ENCODE measurements at regions not wholly inside any gene's neighbourhood (a gene's known extent, or its start where the extent isn't known, plus 50 kb on each side); places are given as distances from the start of the nearest gene placed in this dataset.

DNA sequence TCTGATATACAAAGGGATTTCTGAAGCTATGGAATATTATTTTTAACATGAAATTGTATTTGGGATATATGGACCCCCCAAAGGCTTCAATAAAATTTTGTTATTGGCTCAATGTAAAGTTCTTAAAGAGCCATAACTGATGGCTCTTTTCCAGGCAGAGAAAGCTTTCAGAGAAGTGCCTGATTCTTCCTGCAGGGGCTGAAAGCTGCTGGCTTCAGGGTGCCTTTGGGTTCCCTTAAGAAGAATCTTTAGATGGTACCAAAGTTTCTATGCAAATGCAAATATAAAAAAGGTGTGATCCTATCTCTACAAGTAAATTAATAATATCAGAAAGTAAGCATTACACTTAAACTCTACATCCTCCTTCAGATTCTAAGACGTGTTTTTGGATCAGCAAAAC, 72.6 kb downstream of the NR2F2 start:
- H4K20me1 ChIP-seq (ENCODE audit: insufficient read depth, low read length) = no peaks in the 10 kb centered on the region
- H2AFZ ChIP-seq (replicated peaks; ENCODE audit: low read length, poor library complexity) = no peak overlapping the region
- H2BK120ac ChIP-seq (ENCODE audit: low read depth, low read length) = no peak overlapping the region
- H4K91ac ChIP-seq (ENCODE audit: insufficient read depth, low read depth, low read length) = no peak overlapping the region
- CTCF ChIA-PET = no interaction called here
- H2BK15ac ChIP-seq (ENCODE audit: low read depth, low read length) = no peak overlapping the region
- no peaks in the 10 kb centered on the region for H3K9me3 ChIP-seq (ENCODE audit: control insufficient read depth, insufficient read depth, low read length)
- in situ Hi-C loops (cut with MboI; ENCODE audit: low sequenced_read_pairs) (no loop called here), intact Hi-C loops (cut with micrococcal nuclease) (no loop called here), dilution Hi-C loops (cut with HindIII; ENCODE audit: low sequenced_read_pairs, unreplicated experiment) (no loop called here)
- H3K18ac ChIP-seq (ENCODE audit: low read depth, low read length) = no peak overlapping the region
- DNase-seq (no peak), ATAC-seq (ENCODE audit: low read depth) (no peak)
- BruUV-seq (replicated peaks) = no TSS peak
- H2AK9ac ChIP-seq (replicated peaks; ENCODE audit: low read depth, low read length, poor library complexity) = no peak overlapping the region
- no peak overlapping the region for H3K27ac ChIP-seq (ENCODE audit: insufficient read depth, low read length)
- H3K56ac ChIP-seq (ENCODE audit: extremely low read depth, insufficient read depth, low read length) = no peak overlapping the region
- no peak overlapping the region for H3K14ac ChIP-seq (replicated peaks; ENCODE audit: low read depth, low read length)
- no peak overlapping the region for H3K4me2 ChIP-seq (ENCODE audit: low read depth, low read length)
- no peak overlapping the region for H4K5ac ChIP-seq (ENCODE audit: low read depth, low read length)
- WGBS, 2 experiments (ENCODE audit: extremely low coverage in 2 of 2, insufficient read length in 1 of 2) = no CpG with 5 or more reads among the region's 1 CpG
- no peaks in the 10 kb centered on the region for H3K9me1 ChIP-seq (ENCODE audit: insufficient read depth, low read length)
- H3K4me1 ChIP-seq (ENCODE audit: control insufficient read depth, insufficient read depth, low read length) = no peaks in the 10 kb centered on the region
- H3K79me1 ChIP-seq (ENCODE audit: low read depth in 1 of 2, low read length in 2 of 2) = no peaks in the 10 kb centered on the region
- H2BK5ac ChIP-seq (ENCODE audit: low read depth, low read length, poor library complexity, severe bottlenecking) = no peak overlapping the region
- TF ChIP-seq, protein P1, sequence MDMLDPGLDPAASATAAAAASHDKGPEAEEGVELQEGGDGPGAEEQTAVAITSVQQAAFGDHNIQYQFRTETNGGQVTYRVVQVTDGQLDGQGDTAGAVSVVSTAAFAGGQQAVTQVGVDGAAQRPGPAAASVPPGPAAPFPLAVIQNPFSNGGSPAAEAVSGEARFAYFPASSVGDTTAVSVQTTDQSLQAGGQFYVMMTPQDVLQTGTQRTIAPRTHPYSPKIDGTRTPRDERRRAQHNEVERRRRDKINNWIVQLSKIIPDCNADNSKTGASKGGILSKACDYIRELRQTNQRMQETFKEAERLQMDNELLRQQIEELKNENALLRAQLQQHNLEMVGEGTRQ (IDR thresholded peaks at IDR 0.05; ENCODE audit: low read depth, low read length) = no peak
- TF ChIP-seq, protein P2, sequence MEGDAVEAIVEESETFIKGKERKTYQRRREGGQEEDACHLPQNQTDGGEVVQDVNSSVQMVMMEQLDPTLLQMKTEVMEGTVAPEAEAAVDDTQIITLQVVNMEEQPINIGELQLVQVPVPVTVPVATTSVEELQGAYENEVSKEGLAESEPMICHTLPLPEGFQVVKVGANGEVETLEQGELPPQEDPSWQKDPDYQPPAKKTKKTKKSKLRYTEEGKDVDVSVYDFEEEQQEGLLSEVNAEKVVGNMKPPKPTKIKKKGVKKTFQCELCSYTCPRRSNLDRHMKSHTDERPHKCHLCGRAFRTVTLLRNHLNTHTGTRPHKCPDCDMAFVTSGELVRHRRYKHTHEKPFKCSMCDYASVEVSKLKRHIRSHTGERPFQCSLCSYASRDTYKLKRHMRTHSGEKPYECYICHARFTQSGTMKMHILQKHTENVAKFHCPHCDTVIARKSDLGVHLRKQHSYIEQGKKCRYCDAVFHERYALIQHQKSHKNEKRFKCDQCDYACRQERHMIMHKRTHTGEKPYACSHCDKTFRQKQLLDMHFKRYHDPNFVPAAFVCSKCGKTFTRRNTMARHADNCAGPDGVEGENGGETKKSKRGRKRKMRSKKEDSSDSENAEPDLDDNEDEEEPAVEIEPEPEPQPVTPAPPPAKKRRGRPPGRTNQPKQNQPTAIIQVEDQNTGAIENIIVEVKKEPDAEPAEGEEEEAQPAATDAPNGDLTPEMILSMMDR (conservative IDR thresholded peaks at IDR 0.05; ENCODE audit: low read depth, low read length) = no peak
- no peak for TF ChIP-seq RFX5 (IDR thresholded peaks at IDR 0.05; ENCODE audit: low read depth, low read length)
- no peak for TF ChIP-seq CEBPB (IDR thresholded peaks at IDR 0.05; ENCODE audit: low read depth, low read length)
- no peak for TF ChIP-seq MAZ (IDR thresholded peaks at IDR 0.05; ENCODE audit: borderline replicate concordance, low read depth, low read length)
- no peak for TF ChIP-seq POLR2A (IDR thresholded peaks at IDR 0.05; ENCODE audit: low read depth, low read length)
- TF ChIP-seq MXI1 (IDR thresholded peaks at IDR 0.05; ENCODE audit: borderline replicate concordance, low read depth, low read length) = no peak
- no peak for TF ChIP-seq CHD1 (IDR thresholded peaks at IDR 0.05; ENCODE audit: low read depth, low read length)
- no peak for TF ChIP-seq RAD21 (IDR thresholded peaks at IDR 0.05; ENCODE audit: low read length)
- no peak for TF ChIP-seq NFE2L2 (IDR thresholded peaks at IDR 0.05; ENCODE audit: low read depth, low read length)
- no peak for TF ChIP-seq FOS (IDR thresholded peaks at IDR 0.05; ENCODE audit: low read depth, low read length)
- TF ChIP-seq BHLHE40 (IDR thresholded peaks at IDR 0.05; ENCODE audit: low read depth, low read length) = no peak
- TF ChIP-seq MAFK (IDR thresholded peaks at IDR 0.05; ENCODE audit: low read depth, low read length) = no peak
- TF ChIP-seq SMC3 (IDR thresholded peaks at IDR 0.05; ENCODE audit: low read depth, low read length) = no peak
- TF ChIP-seq, protein P3, sequence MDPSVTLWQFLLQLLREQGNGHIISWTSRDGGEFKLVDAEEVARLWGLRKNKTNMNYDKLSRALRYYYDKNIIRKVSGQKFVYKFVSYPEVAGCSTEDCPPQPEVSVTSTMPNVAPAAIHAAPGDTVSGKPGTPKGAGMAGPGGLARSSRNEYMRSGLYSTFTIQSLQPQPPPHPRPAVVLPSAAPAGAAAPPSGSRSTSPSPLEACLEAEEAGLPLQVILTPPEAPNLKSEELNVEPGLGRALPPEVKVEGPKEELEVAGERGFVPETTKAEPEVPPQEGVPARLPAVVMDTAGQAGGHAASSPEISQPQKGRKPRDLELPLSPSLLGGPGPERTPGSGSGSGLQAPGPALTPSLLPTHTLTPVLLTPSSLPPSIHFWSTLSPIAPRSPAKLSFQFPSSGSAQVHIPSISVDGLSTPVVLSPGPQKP (IDR thresholded peaks at IDR 0.05; ENCODE audit: borderline replicate concordance, low read depth, low read length) = no peak
- TF ChIP-seq RCOR1 (IDR thresholded peaks at IDR 0.05; ENCODE audit: insufficient replicate concordance, low read length) = no peak
- no peak overlapping the region for H2AK5ac ChIP-seq (ENCODE audit: low read depth, low read length)
- no peak overlapping the region for H3K9ac ChIP-seq (ENCODE audit: low read depth, low read length)
- H2BK20ac ChIP-seq (ENCODE audit: low read depth, low read length) = no peak overlapping the region
- H3K4me3 ChIP-seq (ENCODE audit: insufficient read depth, low read depth, low read length) = no peak overlapping the region
- H3K36me3 ChIP-seq (ENCODE audit: control insufficient read depth, insufficient read depth, low read length) = no peaks in the 10 kb centered on the region
- no peak overlapping the region for H3K4ac ChIP-seq (ENCODE audit: low read depth, low read length)
- peaks cover 28% of the 10 kb centered on the region for H3K27me3 ChIP-seq (ENCODE audit: control insufficient read depth, insufficient read depth, low read length)
- POLR2A ChIA-PET (ENCODE audit: unreplicated experiment) = no interaction called here
- no peak overlapping the region for H4K8ac ChIP-seq (ENCODE audit: low read depth in 2 of 2, low read length in 2 of 2)
- no peak overlapping the region for H3K23ac ChIP-seq (ENCODE audit: low read depth, low read length)

Data from IMR-90 (cell line).